H1 (cell line): ENCODE measurements at regions not wholly inside any gene's neighbourhood (a gene's known extent, or its start where the extent isn't known, plus 50 kb on each side); places are given as distances from the start of the nearest gene placed in this dataset.
A peak's percentile ranks its signal among the peaks of the same experiment; 100 is the strongest.

ENCODE experiments used
- CTCF ChIA-PET: fragments of 300-600 bp; sonication (Branson Sonifier 250); formaldehyde crosslinking; loops from one replicate; lab custom pipeline; 2021; ENCODE audit not compliant: partially characterized antibody; lab: Charles Lee
- POLR2A ChIA-PET: fragments of 300-600 bp; sonication (Branson Sonifier 250); formaldehyde crosslinking; loops from one replicate; lab custom pipeline; 2021; ENCODE audit warnings: inconsistent platforms; ENCODE audit not compliant: partially characterized antibody; lab: Charles Lee
- DNase-seq, 2 experiments: peaks; one replicate each; pipeline versions ENCODE4 v3.0.0 to v3.0.0-alpha.2; 2010 to 2022; ENCODE audit warnings: low spot score in 2 of 2, low read depth in 1 of 2, mixed read lengths in 1 of 2
- FAIRE-seq: peaks from 2 replicates; lab custom pipeline; 2011; peaks lifted over from hg19 to GRCh38; lab: Jason Lieb, UNC
- H2AFZ ChIP-seq: 2 replicates; pipeline ENCODE4 v1.8.1; 2012; ENCODE audit warnings: low read length, inconsistent platforms
- H2AK5ac ChIP-seq: 2 replicates; pipeline ENCODE4 v1.6.1; 2013; ENCODE audit warnings: low read depth, low read length
- H2BK120ac ChIP-seq: replicated peaks from 2 replicates; pipeline ENCODE3; 2013; ENCODE audit warnings: low read depth, low read length, inconsistent platforms
- H2BK12ac ChIP-seq: 2 replicates; pipeline ENCODE4 v1.6.1; 2013; ENCODE audit warnings: low read depth, low read length
- H2BK15ac ChIP-seq: 2 replicates; pipeline ENCODE4 v1.6.1; 2013; ENCODE audit warnings: low read length
- H2BK20ac ChIP-seq: 2 replicates; pipeline ENCODE4 v1.6.1; 2013; ENCODE audit warnings: low read length
- H2BK5ac ChIP-seq: 2 replicates; pipeline ENCODE4 v1.6.1; 2013; ENCODE audit warnings: low read depth, low read length
- H3K14ac ChIP-seq: 2 replicates; pipeline ENCODE4 v1.6.1; 2013; ENCODE audit warnings: inconsistent platforms; ENCODE audit not compliant: insufficient read length
- H3K18ac ChIP-seq: 2 replicates; pipeline ENCODE4 v1.6.1; 2013; ENCODE audit warnings: low read length; ENCODE audit errors: extremely low read depth
- H3K23ac ChIP-seq: 2 replicates; pipeline ENCODE4 v1.6.1; 2013; ENCODE audit warnings: inconsistent platforms; ENCODE audit not compliant: insufficient read length
- H3K23me2 ChIP-seq: 2 replicates; pipeline ENCODE4 v1.6.1; 2013; ENCODE audit warnings: low read depth, low read length
- H3K27ac ChIP-seq: 2 replicates; pipeline ENCODE4 v1.6.1; 2011; ENCODE audit warnings: low read depth, low read length, inconsistent platforms
- H3K27me3 ChIP-seq, 4 experiments: replicated peaks in 1 of 4; 1 replicate in 1 of 4; 2 replicates in 3 of 4; pipeline versions ENCODE4 v1.6.1 to v1.8.1; 2011 to 2013; ENCODE audit warnings: low read length in 3 of 4, mild to moderate bottlenecking in 3 of 4, inconsistent platforms in 2 of 4, mixed read lengths in 2 of 4, moderate library complexity in 1 of 4; ENCODE audit not compliant: control insufficient read depth in 3 of 4, insufficient read depth in 3 of 4; ENCODE audit errors: extremely low read depth in 1 of 4
- H3K36me3 ChIP-seq, 4 experiments: 2 replicates each; pipeline versions ENCODE4 v1.6.1 to v1.8.1; 2011 to 2013; ENCODE audit warnings: mild to moderate bottlenecking in 4 of 4, low read length in 3 of 4, moderate library complexity in 2 of 4, control low read depth in 1 of 4, inconsistent platforms in 1 of 4; ENCODE audit not compliant: insufficient read depth in 4 of 4, control insufficient read depth in 2 of 4
- H3K4ac ChIP-seq: replicated peaks from 2 replicates; pipeline ENCODE3; 2013; ENCODE audit warnings: low read length, low read depth, mixed read lengths, inconsistent platforms; ENCODE audit not compliant: insufficient read length
- H3K4me1 ChIP-seq, 4 experiments: replicated peaks in 1 of 4; 1 replicate in 1 of 4; 2 replicates in 3 of 4; pipeline versions ENCODE4 v1.6.1 to v1.8.1; 2011 to 2013; ENCODE audit warnings: low read length in 3 of 4, inconsistent platforms in 2 of 4, mixed read lengths in 1 of 4; ENCODE audit not compliant: insufficient read depth in 4 of 4, control insufficient read depth in 3 of 4
- H3K4me2 ChIP-seq, 2 experiments: 2 replicates each; pipeline versions ENCODE4 v1.6.1 to v1.8.1; 2011 to 2013; ENCODE audit warnings: low read depth in 2 of 2, low read length in 2 of 2, control low read depth in 1 of 2, inconsistent platforms in 1 of 2, mild to moderate bottlenecking in 1 of 2; ENCODE audit not compliant: insufficient read depth in 1 of 2
- H3K4me3 ChIP-seq, 4 experiments: fragments of 200-600, 300-600 bp in 1 of 4; sonication (generic), shearing (Covaris generic), sonication (Bioruptor Twin) in 1 of 4; 2 replicates each; pipeline versions ENCODE4 v1.5.1 to v1.8.1; 2011 to 2016; ENCODE audit warnings: low read length in 4 of 4, low read depth in 3 of 4, control low read depth in 2 of 4, inconsistent platforms in 2 of 4, mild to moderate bottlenecking in 2 of 4, mixed read lengths in 1 of 4, moderate library complexity in 1 of 4; ENCODE audit not compliant: insufficient read depth in 2 of 4; ENCODE audit errors: extremely low read depth in 1 of 4
- H3K56ac ChIP-seq: replicated peaks from 2 replicates; pipeline ENCODE3; 2013; ENCODE audit warnings: low read depth, mild to moderate bottlenecking, mixed read lengths, low read length, inconsistent platforms; ENCODE audit not compliant: insufficient read length
- H3K79me1 ChIP-seq: 2 replicates; pipeline ENCODE4 v1.6.1; 2013; ENCODE audit warnings: low read depth, low read length, control low read depth
- H3K79me2 ChIP-seq, 2 experiments: 2 replicates each; pipeline versions ENCODE4 v1.6.1 to v1.8.1; 2012 to 2013; ENCODE audit warnings: low read length in 2 of 2, mild to moderate bottlenecking in 2 of 2, inconsistent platforms in 1 of 2; ENCODE audit not compliant: insufficient read depth in 2 of 2, control insufficient read depth in 1 of 2
- H3K9ac ChIP-seq, 4 experiments: replicated peaks in 1 of 4; 1 replicate in 1 of 4; 2 replicates in 3 of 4; pipeline versions ENCODE4 v1.6.1 to v1.8.1; 2011 to 2013; ENCODE audit warnings: low read depth in 3 of 4, low read length in 3 of 4, control low read depth in 2 of 4, mild to moderate bottlenecking in 2 of 4, moderate library complexity in 2 of 4, inconsistent platforms in 1 of 4; ENCODE audit errors: extremely low read depth in 1 of 4
- H3K9me3 ChIP-seq, 2 experiments: 2 replicates each; pipeline versions ENCODE4 v1.6.1 to v1.8.1; 2012 to 2013; ENCODE audit warnings: mild to moderate bottlenecking in 2 of 2, moderate library complexity in 2 of 2, control low read depth in 1 of 2, inconsistent platforms in 1 of 2, low read depth in 1 of 2, low read length in 1 of 2, mixed read lengths in 1 of 2; ENCODE audit not compliant: insufficient read depth in 2 of 2
- H4K20me1 ChIP-seq, 2 experiments: replicated peaks in 1 of 2; 2 replicates each; pipeline versions ENCODE3 to v1.8.1; 2011 to 2013; ENCODE audit warnings: inconsistent platforms in 2 of 2, low read length in 2 of 2, mild to moderate bottlenecking in 1 of 2; ENCODE audit not compliant: insufficient read depth in 2 of 2, control insufficient read depth in 1 of 2
- H4K5ac ChIP-seq: 2 replicates; pipeline ENCODE4 v1.6.1; 2013; ENCODE audit warnings: low read length, low read depth, mixed read lengths, inconsistent platforms; ENCODE audit not compliant: insufficient read length
- H4K8ac ChIP-seq: 2 replicates; pipeline ENCODE4 v1.8.0; 2013; ENCODE audit warnings: mild to moderate bottlenecking, moderate library complexity, low read length, inconsistent platforms; ENCODE audit not compliant: insufficient read depth; ENCODE audit errors: extremely low read depth
- H4K91ac ChIP-seq: replicated peaks from 2 replicates; pipeline ENCODE3; 2013; ENCODE audit warnings: low read length, mixed read lengths, inconsistent platforms; ENCODE audit not compliant: insufficient read length
- CBX8 ChIP-seq: fragments of 300-800, 300-1000 bp; sonication (generic); IDR thresholded peaks from 2 replicates; pipeline ENCODE4 v1.7.1; 2016; ENCODE audit warnings: low read depth, low read length, borderline replicate concordance
- GABPA ChIP-seq: IDR thresholded peaks from 2 replicates; pipeline ENCODE4 v1.6.1; 2011; ENCODE audit warnings: mild to moderate bottlenecking, low read length, moderate library complexity, borderline replicate concordance; ENCODE audit not compliant: insufficient read depth
- HDAC2 ChIP-seq, 2 experiments: fragments of 300-600 bp in 1 of 2; sonication (generic) in 1 of 2; IDR thresholded peaks; 2 replicates each; pipeline ENCODE4 v1.6.1; 2011 to 2012; ENCODE audit warnings: low read depth in 2 of 2, low read length in 2 of 2, mild to moderate bottlenecking in 2 of 2, moderate library complexity in 2 of 2, borderline replicate concordance in 1 of 2, inconsistent platforms in 1 of 2
- JUND ChIP-seq: IDR thresholded peaks from 2 replicates; pipeline ENCODE4 v1.6.1; 2011; ENCODE audit warnings: mild to moderate bottlenecking, improper control_type of control experiment, low read length
- KDM1A ChIP-seq: fragments of 200-600, 300-600 bp; sonication (generic); IDR thresholded peaks from 2 replicates; pipeline ENCODE4 v1.7.1; 2016; ENCODE audit warnings: mild to moderate bottlenecking, low read length, borderline replicate concordance
- NRF1 ChIP-seq: IDR thresholded peaks from 2 replicates; pipeline ENCODE4 v1.6.1; 2011; ENCODE audit warnings: mild to moderate bottlenecking, low read depth, low read length, improper control_type of control experiment
- POLR2AphosphoS5 ChIP-seq: IDR thresholded peaks from 2 replicates; pipeline ENCODE4 v1.6.1; 2011; ENCODE audit warnings: low read depth, low read length
- POU5F1 ChIP-seq: IDR thresholded peaks from 2 replicates; pipeline ENCODE4 v1.6.1; 2011; ENCODE audit warnings: low read depth, mild to moderate bottlenecking, low read length, moderate library complexity
- SP1 ChIP-seq: IDR thresholded peaks from 2 replicates; pipeline ENCODE4 v1.6.1; 2011; ENCODE audit warnings: low read depth, low read length
- SP4 ChIP-seq: IDR thresholded peaks from 2 replicates; pipeline ENCODE4 v1.6.1; 2012; ENCODE audit warnings: low read length, inconsistent platforms
- SUZ12 ChIP-seq: fragments of 200-600 bp; sonication (generic); IDR thresholded peaks from 2 replicates; pipeline ENCODE4 v1.6.1; 2012; ENCODE audit warnings: mild to moderate bottlenecking, inconsistent platforms, low read length, moderate library complexity, mixed read lengths
- TAF7 ChIP-seq: optimal IDR thresholded peaks from 2 replicates; pipeline ENCODE3; 2011; ENCODE audit warnings: low read depth, mild to moderate bottlenecking, inconsistent platforms, low read length, moderate library complexity, borderline replicate concordance
- WGBS, 2 experiments: shearing (Covaris generic) in 1 of 2; methylation state at CpG; one replicate each; pipeline versions ENCODE4 v1.1.6 to v1.1.7; 2013 to 2015; ENCODE audit warnings: low lambda C conversion rate in 2 of 2, mixed read lengths in 2 of 2, inconsistent platforms in 1 of 2, low coverage in 1 of 2, missing lambda C conversion rate in 1 of 2; ENCODE audit not compliant: insufficient replicate concordance in 2 of 2, insufficient coverage in 1 of 2, insufficient read length in 1 of 2; ENCODE audit errors: extremely low coverage in 1 of 2, missing lambda C conversion rate in 1 of 2; 5-methylcytosine and 5-hydroxymethylcytosine counted together
- TF ChIP-seq, protein P1 (sequence below): IDR thresholded peaks from 2 replicates; pipeline ENCODE4 v1.6.1; 2012; ENCODE audit warnings: inconsistent platforms

DNA sequence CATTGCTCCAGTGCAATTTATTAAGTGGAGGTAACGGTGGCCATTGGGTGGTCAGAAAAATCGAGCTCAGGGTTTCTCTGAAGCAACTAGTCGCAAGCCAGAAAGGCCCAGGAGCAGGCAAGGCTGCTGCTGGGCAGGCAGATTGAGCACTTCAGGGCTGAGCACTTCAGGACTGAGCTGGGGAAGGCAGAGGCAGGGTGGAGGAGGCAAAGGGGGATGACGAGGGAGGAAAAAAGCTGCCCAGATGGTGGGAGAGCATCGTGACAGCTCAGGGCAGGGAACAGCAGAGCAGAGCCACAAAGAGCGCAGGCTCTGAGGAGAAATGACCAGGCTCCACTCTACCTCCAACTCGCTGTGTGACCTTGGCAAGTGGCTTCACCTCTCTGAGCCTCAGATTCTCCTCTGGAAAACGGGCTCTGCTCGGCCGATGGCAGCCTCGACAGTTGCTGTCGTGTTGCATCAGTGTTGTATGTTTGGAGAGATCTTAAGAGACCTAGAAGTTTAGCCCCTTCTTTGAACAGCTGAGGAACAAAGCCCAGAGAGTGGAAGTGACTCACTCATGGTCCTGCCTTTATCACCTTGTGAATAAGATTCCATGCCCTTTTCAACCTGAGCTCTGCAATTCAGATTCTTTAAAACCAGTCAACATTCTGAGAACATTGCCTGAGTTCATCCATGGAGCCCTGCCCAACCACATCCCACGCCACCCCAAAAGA lies 141.4 kb downstream of the SYF2 start:
- ChIA-PET POLR2A (no interaction called here), CTCF (interaction anchor here (0.7 to 1.7 kb wide), 11 partner anchors 8 to 165 kb away, joined by 3 to 6 read pairs (median 4); no protein-coding TSS in a partner anchor)
- Histone ChIP-seq H3K14ac (no peak overlapping the region), H2AK5ac (no peak overlapping the region), H3K56ac (no peak overlapping the region), H3K79me2 (no peaks in the 10 kb centered on the region), H3K9ac (no peak overlapping the region), H3K23ac (no peak overlapping the region), H3K9me3 (no peaks in the 10 kb centered on the region), H3K18ac (no peak overlapping the region), H3K27me3 (no peaks in the 10 kb centered on the region; a peak in 1 of 7 replicates), H3K4ac (no peak overlapping the region), H2BK20ac (no peak overlapping the region; the same call in 1 of the 2 replicates), H4K8ac (no peak overlapping the region; the same call in 1 of the 2 replicates), H4K91ac (no peak overlapping the region), H2BK120ac (no peak overlapping the region), H2BK12ac (0 out of 2 replicates have a peak overlapping the region, but pooled peaks have one; percentile 40), H3K4me1 (peaks cover 0 to 7% (median 3%) of the 10 kb centered on the region in 4 experiments; a peak in 2 of 7 replicates), H3K4me2 (no peak overlapping the region), H4K20me1 (no peaks in the 10 kb centered on the region), H2AFZ (no peak overlapping the region), H3K36me3 (no peaks in the 10 kb centered on the region), H3K23me2 (no peaks in the 10 kb centered on the region), H3K4me3 (no peak overlapping the region), H2BK15ac (no peak overlapping the region), H3K79me1 (no peaks in the 10 kb centered on the region), H4K5ac (no peak overlapping the region), H3K27ac (no peak overlapping the region), H2BK5ac (no peak overlapping the region)
- 90% methylated on average over 13 of the region's 13 CpGs; no CpG with 5 or more reads in 1 of the 2 experiments for WGBS, 2 experiments
- no peak for DNase-seq
- FAIRE-seq: no peak
- TF ChIP-seq KDM1A: no peak
- no peak for TF ChIP-seq CBX8
- no peak for TF ChIP-seq POLR2AphosphoS5
- TF ChIP-seq SP1: no peak
- TF ChIP-seq NRF1: no peak
- no peak for TF ChIP-seq SUZ12
- TF ChIP-seq TAF7: no peak
- TF ChIP-seq POU5F1: no peak
- TF ChIP-seq JUND: no peak
- TF ChIP-seq, protein P1, sequence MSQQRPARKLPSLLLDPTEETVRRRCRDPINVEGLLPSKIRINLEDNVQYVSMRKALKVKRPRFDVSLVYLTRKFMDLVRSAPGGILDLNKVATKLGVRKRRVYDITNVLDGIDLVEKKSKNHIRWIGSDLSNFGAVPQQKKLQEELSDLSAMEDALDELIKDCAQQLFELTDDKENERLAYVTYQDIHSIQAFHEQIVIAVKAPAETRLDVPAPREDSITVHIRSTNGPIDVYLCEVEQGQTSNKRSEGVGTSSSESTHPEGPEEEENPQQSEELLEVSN: no peak
- TF ChIP-seq SP4: no peak
- TF ChIP-seq HDAC2 (IDR thresholded peaks at IDR 0.05; ENCODE audit: borderline replicate concordance in 1 of 2, low read depth in 2 of 2, low read length in 2 of 2): no peak
- TF ChIP-seq GABPA: no peak
